Tibial nerve (tissue), 4 donors: ENCODE measurements at regions not wholly inside any gene's neighbourhood (a gene's known extent, or its start where the extent isn't known, plus 50 kb on each side); places are given as distances from the start of the nearest gene placed in this dataset.

Experiments
- DNase-seq, 2 donors: peaks; one replicate each; pipeline ENCODE4 v3.0.0-alpha.2; 2019; ENCODE audit warnings: low spot score in 2 of 2
- H3K27ac ChIP-seq, 4 donors: fragments of 200-600 bp; sonication (generic) in 3 of 4; one replicate each; pipeline ENCODE4 v1.5.1; 2017 to 2019; ENCODE audit warnings: mild to moderate bottlenecking in 1 of 4
- H3K27me3 ChIP-seq, 2 donors: fragments of 200-600 bp; sonication (generic) in 1 of 2; one replicate each; pipeline versions ENCODE4 v1.5.1 to v1.6.0; 2017 to 2019
- H3K36me3 ChIP-seq, 3 donors: fragments of 200-600 bp; sonication (generic); one replicate each; pipeline ENCODE4 v1.5.1; 2018 to 2019
- H3K4me1 ChIP-seq, 4 donors: fragments of 200-600 bp; sonication (generic) in 3 of 4; one replicate each; pipeline ENCODE4 v1.5.1; 2017 to 2019
- H3K4me3 ChIP-seq, 4 donors: fragments of 200-600 bp; sonication (generic) in 3 of 4; one replicate each; pipeline ENCODE4 v1.5.1; 2017 to 2019; ENCODE audit warnings: mild to moderate bottlenecking in 1 of 4, moderate library complexity in 1 of 4
- H3K9me3 ChIP-seq, 4 donors: fragments of 200-600 bp; sonication (generic) in 3 of 4; one replicate each; pipeline ENCODE4 v1.5.1; 2017 to 2019
- EP300 ChIP-seq, 2 donors: sonication (generic); formaldehyde crosslinking; IDR thresholded peaks; one replicate each; pipeline ENCODE4 v1.6.1; 2017; ENCODE audit warnings: antibody characterized with exemption in 2 of 2, mild to moderate bottlenecking in 1 of 2
- POLR2A ChIP-seq, 2 donors: fragments of 450-650 bp; IDR thresholded peaks; one replicate each; pipeline ENCODE4 v1.6.1; 2017; ENCODE audit warnings: antibody characterized with exemption in 2 of 2, mild to moderate bottlenecking in 2 of 2, moderate library complexity in 2 of 2
- WGBS, 2 donors: methylation state at CpG; one replicate each; pipeline ENCODE4 v1.1.5; 2018; 5-methylcytosine and 5-hydroxymethylcytosine counted together
- TF ChIP-seq, protein P1 (sequence below), 5 experiments: fragments of 200-600 bp in 3 of 5; fragments of 450-650 bp in 2 of 5; sonication (generic) in 3 of 5; IDR thresholded peaks; one replicate each; pipeline ENCODE4 v1.5.1; 2016 to 2019; ENCODE audit warnings: antibody characterized with exemption in 5 of 5, mild to moderate bottlenecking in 3 of 5, moderate library complexity in 2 of 5

DNA sequence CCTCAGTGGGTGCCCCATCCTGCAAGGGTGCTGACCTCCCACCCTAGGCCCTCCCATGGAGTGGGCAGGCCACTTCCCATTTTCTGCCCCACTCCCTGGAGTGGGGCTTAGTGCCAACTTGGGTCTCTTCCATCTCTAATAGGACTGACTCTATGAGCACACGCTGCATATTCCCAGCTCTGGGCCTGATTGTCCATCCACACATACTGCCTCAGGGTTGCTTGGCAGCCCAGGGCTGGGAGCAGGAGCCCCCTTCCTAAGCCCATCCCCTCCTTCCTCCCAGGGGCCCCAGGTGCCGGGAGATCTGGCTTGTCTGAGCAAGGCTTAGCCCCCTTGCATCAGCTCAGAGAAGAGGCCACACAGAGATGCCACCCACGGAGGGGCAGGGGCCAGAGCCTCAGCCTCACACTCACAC is 55.1 kb downstream of the PJA1 start:
- TF ChIP-seq, protein P1, sequence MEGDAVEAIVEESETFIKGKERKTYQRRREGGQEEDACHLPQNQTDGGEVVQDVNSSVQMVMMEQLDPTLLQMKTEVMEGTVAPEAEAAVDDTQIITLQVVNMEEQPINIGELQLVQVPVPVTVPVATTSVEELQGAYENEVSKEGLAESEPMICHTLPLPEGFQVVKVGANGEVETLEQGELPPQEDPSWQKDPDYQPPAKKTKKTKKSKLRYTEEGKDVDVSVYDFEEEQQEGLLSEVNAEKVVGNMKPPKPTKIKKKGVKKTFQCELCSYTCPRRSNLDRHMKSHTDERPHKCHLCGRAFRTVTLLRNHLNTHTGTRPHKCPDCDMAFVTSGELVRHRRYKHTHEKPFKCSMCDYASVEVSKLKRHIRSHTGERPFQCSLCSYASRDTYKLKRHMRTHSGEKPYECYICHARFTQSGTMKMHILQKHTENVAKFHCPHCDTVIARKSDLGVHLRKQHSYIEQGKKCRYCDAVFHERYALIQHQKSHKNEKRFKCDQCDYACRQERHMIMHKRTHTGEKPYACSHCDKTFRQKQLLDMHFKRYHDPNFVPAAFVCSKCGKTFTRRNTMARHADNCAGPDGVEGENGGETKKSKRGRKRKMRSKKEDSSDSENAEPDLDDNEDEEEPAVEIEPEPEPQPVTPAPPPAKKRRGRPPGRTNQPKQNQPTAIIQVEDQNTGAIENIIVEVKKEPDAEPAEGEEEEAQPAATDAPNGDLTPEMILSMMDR (IDR thresholded peaks at IDR 0.05), result no peak
- no peak for TF ChIP-seq POLR2A (IDR thresholded peaks at IDR 0.05)
- no peak for TF ChIP-seq EP300 (IDR thresholded peaks at IDR 0.05)

DNA sequence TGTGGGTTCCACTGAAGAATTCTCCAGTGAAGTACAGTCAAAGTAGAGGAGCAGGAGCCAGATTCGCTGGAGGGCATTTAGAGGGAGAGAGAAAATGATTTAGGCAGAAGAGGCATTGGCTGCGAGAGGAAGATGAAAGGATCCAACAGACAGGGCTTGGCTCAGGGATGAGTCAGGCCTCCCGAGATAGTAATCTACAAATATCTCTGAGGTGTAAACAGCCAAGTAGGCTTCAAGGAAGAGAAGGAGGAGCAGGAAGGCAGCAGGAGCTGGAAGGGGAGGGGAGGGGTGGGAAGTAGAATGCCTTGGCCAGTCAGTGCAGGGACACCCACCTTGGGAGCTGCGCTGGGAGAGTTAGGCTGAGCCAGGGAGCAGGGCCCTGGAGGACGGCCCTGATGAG is 55.5 kb downstream of the PJA1 start:
- TF ChIP-seq EP300 (IDR thresholded peaks at IDR 0.05), result no peak
- TF ChIP-seq POLR2A (IDR thresholded peaks at IDR 0.05), result no peak
- TF ChIP-seq, protein P1 (IDR thresholded peaks at IDR 0.05), result no peak
- Histone ChIP-seq H3K27ac (peak overlapping the region in 2 of 4 donors; percentile 47 to 64), H3K4me1 (peaks cover 0 to 25% (median 0%) of the 10 kb centered on the region in 4 donors), H3K36me3 (no peaks in the 10 kb centered on the region), H3K4me3 (no peak overlapping the region), H3K9me3 (no peaks in the 10 kb centered on the region), H3K27me3 (peaks cover 0 to 15% of the 10 kb centered on the region in 2 donors)
- WGBS, 2 donors, result 39 to 45% methylated on average over 3 to 5 of the region's 5 CpGs
- peak; percentile 6 to 13 for DNase-seq

More for the DNA sequence above, 55.1 kb downstream of the PJA1 start:
- WGBS, 2 donors, result 13 to 38% methylated on average over 3 of the region's 3 CpGs
- no peaks in the 10 kb centered on the region for H3K36me3 ChIP-seq
- H3K9me3 ChIP-seq, result no peaks in the 10 kb centered on the region
- H3K4me1 ChIP-seq, result peaks cover 0 to 25% (median 0%) of the 10 kb centered on the region in 4 donors
- peaks cover 0 to 18% of the 10 kb centered on the region in 2 donors for H3K27me3 ChIP-seq
- no peak for DNase-seq
- peak overlapping the region in 1 of 4 donors; percentile 47 for H3K27ac ChIP-seq
- H3K4me3 ChIP-seq, result no peak overlapping the region

DNA sequence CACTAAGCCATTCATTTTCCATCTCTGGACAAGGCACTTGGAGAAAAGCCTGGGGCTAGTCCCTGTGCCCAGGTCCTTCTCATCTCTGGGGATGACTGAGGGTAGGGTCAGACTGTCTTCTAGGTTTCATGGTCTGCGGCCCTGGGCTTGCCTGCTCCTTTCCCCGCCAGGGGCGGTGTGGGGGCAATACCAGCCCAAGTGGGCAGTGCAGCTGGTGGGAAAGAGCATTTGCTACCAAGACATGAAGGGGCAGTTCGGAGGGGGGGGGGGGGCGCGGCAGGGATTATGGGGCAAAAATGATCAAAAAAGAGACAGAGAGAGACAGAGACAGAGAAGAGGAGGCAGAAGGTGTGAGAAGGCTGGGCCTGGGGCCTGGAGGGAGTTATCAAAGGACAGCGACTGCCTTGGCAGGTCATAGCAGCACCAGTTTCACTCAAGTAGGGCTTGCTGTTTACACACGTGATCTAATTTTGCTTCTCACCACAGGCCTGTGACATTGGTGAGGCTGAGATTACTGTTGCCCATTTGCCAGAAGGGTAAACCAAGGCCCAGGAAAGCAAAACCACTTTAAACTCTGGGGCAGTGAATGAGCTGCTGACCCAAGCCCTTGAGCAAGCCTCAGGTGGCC is 56.1 kb downstream of the PJA1 start:
- DNase-seq, result no peak
- Histone ChIP-seq H3K36me3 (no peaks in the 10 kb centered on the region), H3K9me3 (no peaks in the 10 kb centered on the region), H3K27ac (peak overlapping the region in 2 of 4 donors; percentile 47 to 64), H3K4me3 (no peak overlapping the region), H3K4me1 (peaks cover 0 to 25% (median 0%) of the 10 kb centered on the region in 4 donors), H3K27me3 (peaks cover 0 to 15% of the 10 kb centered on the region in 2 donors)
- TF ChIP-seq, protein P1 (IDR thresholded peaks at IDR 0.05), result no peak
- TF ChIP-seq EP300 (IDR thresholded peaks at IDR 0.05) (no peak), POLR2A (IDR thresholded peaks at IDR 0.05) (no peak)
- WGBS, 2 donors, result 74 to 83% methylated on average over 2 to 8 of the region's 8 CpGs

DNA sequence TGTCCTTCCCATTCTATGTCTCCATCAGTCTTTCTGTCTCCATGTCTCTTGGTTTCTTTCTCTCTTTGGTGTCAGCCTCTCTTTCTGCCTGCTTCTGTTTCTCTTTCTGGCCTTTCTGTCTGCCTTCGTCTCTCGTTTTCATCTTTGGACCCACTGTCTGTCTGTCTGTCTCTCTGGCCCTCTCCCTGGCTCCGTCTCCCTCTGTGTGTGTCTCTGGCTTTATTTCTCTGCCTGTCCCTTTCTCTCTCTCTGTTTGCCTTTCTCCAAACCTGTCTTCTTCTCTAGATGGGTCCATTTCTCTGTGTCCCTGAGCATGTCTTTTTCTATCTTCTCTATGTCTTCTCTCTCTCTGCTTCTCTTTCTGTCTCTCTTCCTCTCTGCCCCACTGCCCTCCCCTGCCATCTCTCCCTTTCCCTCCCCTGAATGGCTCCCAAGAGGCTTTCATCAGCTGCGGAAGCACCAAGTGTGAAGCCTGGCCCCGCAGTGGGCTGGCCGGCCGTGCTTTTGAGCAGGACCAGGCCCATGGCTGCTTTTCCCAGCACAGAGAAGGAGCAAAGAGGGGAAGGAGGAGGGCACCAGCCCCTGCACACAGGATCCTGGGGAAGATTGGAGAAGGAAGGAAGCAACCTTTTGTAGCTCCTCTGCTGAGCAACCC is 57.4 kb downstream of the PJA1 start:
- WGBS, 2 donors, result 23 to 50% methylated on average over 7 of the region's 7 CpGs
- no peaks in the 10 kb centered on the region for H3K36me3 ChIP-seq

More for the DNA sequence above, 57.4 kb downstream of the PJA1 start:
- Histone ChIP-seq H3K27me3 (peaks cover 0 to 15% of the 10 kb centered on the region in 2 donors), H3K4me3 (no peak overlapping the region), H3K4me1 (peaks cover 0 to 25% (median 0%) of the 10 kb centered on the region in 4 donors), H3K9me3 (no peaks in the 10 kb centered on the region), H3K27ac (peak overlapping the region in 1 of 4 donors; percentile 53)
- DNase-seq, result no peak
- TF ChIP-seq POLR2A (IDR thresholded peaks at IDR 0.05) (no peak), EP300 (IDR thresholded peaks at IDR 0.05) (no peak)
- TF ChIP-seq, protein P1 (IDR thresholded peaks at IDR 0.05), result no peak
